K562 (cell line): ENCODE measurements at regions not wholly inside any gene's neighbourhood (a gene's known extent, or its start where the extent isn't known, plus 50 kb on each side); places are given as distances from the start of the nearest gene placed in this dataset.

ENCODE experiments used
- ATAC-seq: fragments of 200-7000 bp; cut with Tn5 transposase; 3 replicates; pipeline ENCODE4 v1.9.1; 2020; ENCODE audit warnings: moderate library complexity
- BruUV-seq: library from RNA; stranded (reverse); fragments of 400-500 nt; replicated peaks from 2 replicates; lab custom pipeline; 2021; lab: Mats Ljungman, UMichigan
- CTCF ChIA-PET: fragments of 300-600 bp; formaldehyde crosslinking; extraction: SDS; loops from one replicate; lab custom pipeline; 2021; ENCODE audit warnings: low intra/inter-chr PET ratio; lab: Yijun Ruan, JAX
- POLR2A ChIA-PET: fragments of 300-600, 350-650 bp; sonication (Branson Sonifier 250); formaldehyde crosslinking; extraction: SDS; loops from one replicate; lab custom pipeline; 2021; ENCODE audit warnings: antibody characterized with exemption, inconsistent platforms; lab: Yijun Ruan, JAX
- DNase-seq, 4 experiments: peaks; one replicate each; pipeline versions ENCODE4 v3.0.0 to v3.0.0-alpha.2; 2011 to 2018; ENCODE audit warnings: low spot score in 3 of 4, mixed read lengths in 3 of 4; ENCODE audit errors: extremely low read depth in 1 of 4
- FAIRE-seq: peaks from 2 replicates; lab custom pipeline; 2011; peaks lifted over from hg19 to GRCh38; lab: Jason Lieb, UNC
- H2AFZ ChIP-seq: 2 replicates; pipeline ENCODE4 v1.6.0; 2011; ENCODE audit warnings: low read depth, low read length, control low read depth, inconsistent platforms
- H3K27ac ChIP-seq: fragments of 200-600 bp; 3 replicates; pipeline ENCODE4 v1.8.0; 2011; ENCODE audit warnings: low read depth, mild to moderate bottlenecking, control low read depth, inconsistent platforms, low read length, moderate library complexity, mixed read lengths; ENCODE audit errors: extremely low read depth
- H3K27me3 ChIP-seq, 2 experiments: fragments of 300-600 bp in 1 of 2; 2 replicates in 1 of 2; 3 replicates in 1 of 2; pipeline versions ENCODE4 v1.6.0 to v1.8.0; 2011; ENCODE audit warnings: inconsistent platforms in 2 of 2, low read length in 2 of 2, mild to moderate bottlenecking in 1 of 2, mixed read lengths in 1 of 2, moderate library complexity in 1 of 2; ENCODE audit not compliant: control insufficient read depth in 2 of 2, insufficient read depth in 2 of 2
- H3K36me3 ChIP-seq: fragments of 300-600 bp; 3 replicates; pipeline ENCODE4 v1.8.0; 2011; ENCODE audit warnings: mild to moderate bottlenecking, low read length, inconsistent platforms; ENCODE audit not compliant: control insufficient read depth, insufficient read depth
- H3K4me1 ChIP-seq, 2 experiments: fragments of 200-600 bp in 1 of 2; replicated peaks in 1 of 2; 2 replicates in 1 of 2; 3 replicates in 1 of 2; pipeline versions ENCODE4 v1.5.1 to v1.8.0; 2011; ENCODE audit warnings: inconsistent platforms in 2 of 2, low read length in 2 of 2, mild to moderate bottlenecking in 1 of 2, mixed read lengths in 1 of 2, moderate library complexity in 1 of 2; ENCODE audit not compliant: control insufficient read depth in 2 of 2, insufficient read depth in 2 of 2
- H3K4me2 ChIP-seq: 2 replicates; pipeline ENCODE4 v1.6.1; 2011; ENCODE audit warnings: low read length, control low read depth, inconsistent platforms, mixed read lengths; ENCODE audit not compliant: insufficient read depth
- H3K4me3 ChIP-seq: fragments of 200-600 bp; sonication (generic), shearing (Covaris generic); 2 replicates; pipeline ENCODE4 v1.5.1; 2016; ENCODE audit warnings: control low read depth, inconsistent platforms
- H3K79me2 ChIP-seq: fragments of 200-600 bp; 3 replicates; pipeline ENCODE4 v1.8.0; 2011; ENCODE audit warnings: low read length, inconsistent platforms; ENCODE audit not compliant: control insufficient read depth, insufficient read depth
- H3K9ac ChIP-seq, 2 experiments: 2 replicates each; pipeline versions ENCODE4 v1.6.0 to v1.6.1; 2011; ENCODE audit warnings: low read depth in 2 of 2, low read length in 2 of 2, control low read depth in 1 of 2, inconsistent platforms in 1 of 2, mild to moderate bottlenecking in 1 of 2, mixed read lengths in 1 of 2; ENCODE audit not compliant: insufficient read depth in 1 of 2
- H3K9me1 ChIP-seq: one replicate; pipeline ENCODE4 v1.6.0; 2011; ENCODE audit warnings: inconsistent platforms, mild to moderate bottlenecking, low read length, moderate library complexity; ENCODE audit not compliant: control insufficient read depth, insufficient read depth
- H3K9me3 ChIP-seq: replicated peaks from 2 replicates; pipeline ENCODE4 v1.5.1; 2011; ENCODE audit warnings: low read depth, low read length, inconsistent platforms; ENCODE audit not compliant: control insufficient read depth, insufficient read depth
- H4K20me1 ChIP-seq: replicated peaks from 2 replicates; pipeline ENCODE4 v1.6.1; 2011; ENCODE audit warnings: low read length, inconsistent platforms, mixed read lengths; ENCODE audit not compliant: control insufficient read depth, insufficient read depth
- CBX5 ChIP-seq: IDR thresholded peaks from 2 replicates; pipeline ENCODE4 v1.6.1; 2014; ENCODE audit warnings: low read depth, borderline replicate concordance
- ELF1 ChIP-seq: fragments of 200-800 bp; sonication (Bioruptor generic); IDR thresholded peaks from 2 replicates; pipeline ENCODE4 v1.6.1; 2016; ENCODE audit warnings: missing genetic modification characterization, missing compliant biosample characterization
- EP300 ChIP-seq: IDR thresholded peaks from 2 replicates; pipeline ENCODE4 v1.6.1; 2012; ENCODE audit warnings: low read length, improper control_type of control experiment
- FOXJ2 ChIP-seq: fragments of 200-800 bp; sonication (Bioruptor generic); IDR thresholded peaks from 2 replicates; pipeline ENCODE4 v1.6.1; 2016; ENCODE audit warnings: missing genetic modification characterization, missing compliant biosample characterization
- RREB1 ChIP-seq: fragments of 250-450 bp; sonication (Bioruptor Pico); IDR thresholded peaks from 2 replicates; pipeline ENCODE4 v1.4.0; 2020
- SMAD4 ChIP-seq: fragments of 250-450 bp; sonication (Bioruptor Pico); conservative IDR thresholded peaks from 2 replicates; pipeline ENCODE4 v1.8.0; 2021; ENCODE audit warnings: inconsistent platforms, mild to moderate bottlenecking, moderate library complexity
- SRF ChIP-seq, 2 experiments: fragments of 250-450, 450-650 bp in 1 of 2; sonication (Bioruptor Pico) in 1 of 2; sonication (generic) in 1 of 2; formaldehyde crosslinking; IDR thresholded peaks; 2 replicates each; pipeline versions ENCODE4 v1.5.0 to v1.5.1; 2020 to 2022; ENCODE audit warnings: mild to moderate bottlenecking in 1 of 2, missing genetic modification reagents in 1 of 2
- TAF9B ChIP-seq: fragments of 450-650 bp; IDR thresholded peaks from 2 replicates; pipeline ENCODE4 v1.6.1; 2018; ENCODE audit warnings: mild to moderate bottlenecking; ENCODE audit not compliant: partially characterized antibody
- ZNF395 ChIP-seq: fragments of 200-800 bp; sonication (Bioruptor generic); IDR thresholded peaks from 2 replicates; pipeline ENCODE4 v1.6.1; 2017; ENCODE audit warnings: missing genetic modification characterization, missing compliant biosample characterization
- ZNF518B ChIP-seq: fragments of 250-450 bp; sonication (Bioruptor Pico); IDR thresholded peaks from 2 replicates; pipeline ENCODE4 v1.5.0; 2021; ENCODE audit warnings: mild to moderate bottlenecking, moderate library complexity
- ZNF561 ChIP-seq: fragments of 450-650 bp; formaldehyde crosslinking; conservative IDR thresholded peaks from 2 replicates; pipeline ENCODE4 v1.4.0; 2020; ENCODE audit warnings: mild to moderate bottlenecking, moderate library complexity
- ZNF589 ChIP-seq: fragments of 200-800 bp; sonication (Bioruptor generic); IDR thresholded peaks from 2 replicates; pipeline ENCODE4 v1.6.1; 2016; ENCODE audit warnings: low read depth, missing genetic modification characterization, missing compliant biosample characterization
- WGBS: fragments of 100-300 bp; shearing (Covaris generic); methylation state at CpG from one replicate; pipeline ENCODE4 v1.1.6; 2016; ENCODE audit warnings: low coverage, mixed read lengths; ENCODE audit not compliant: insufficient coverage; ENCODE audit errors: missing lambda C conversion rate; 5-methylcytosine and 5-hydroxymethylcytosine counted together
- in situ Hi-C: fragments of 300-500 bp; cut with MboI; formaldehyde crosslinking; loops from 4 replicates; pipeline ENCODE4 v1.15.0; 2018; ENCODE audit warnings: inconsistent platforms, mixed read lengths
- intact Hi-C: fragments of 100-400 bp; cut with micrococcal nuclease; formaldehyde crosslinking; loops from 2 replicates; pipeline ENCODE4 v1.14.2; 2022

GRCh38 chr19:29040292-29040691 is 172.7 kb downstream of the UQCRFS1 start:
- DNase-seq (no peak), ATAC-seq (no peak), FAIRE-seq (no peak)
- WGBS: 2% methylated on average over 7 of the region's 7 CpGs
- Histone ChIP-seq H3K4me3 (no peak overlapping the region), H3K9me3 (no peaks in the 10 kb centered on the region), H3K27ac (no peak overlapping the region), H2AFZ (no peak overlapping the region), H3K79me2 (no peaks in the 10 kb centered on the region), H3K27me3 (peaks cover 0 to 6% of the 10 kb centered on the region in 2 experiments; a peak in 2 of 5 replicates), H4K20me1 (no peaks in the 10 kb centered on the region), H3K4me2 (no peak overlapping the region), H3K36me3 (no peaks in the 10 kb centered on the region), H3K9me1 (no peaks in the 10 kb centered on the region), H3K4me1 (no peaks in the 10 kb centered on the region), H3K9ac (no peak overlapping the region)
- intact Hi-C loops: no loop called here
- in situ Hi-C loops: no loop called here
- POLR2A ChIA-PET: interaction anchor here (1.3 kb wide), 1 partner anchor 11 kb away, joined by 4 read pairs; no protein-coding TSS in a partner anchor
- BruUV-seq: no TSS peak
- CTCF ChIA-PET: no interaction called here
- no peak for TF ChIP-seq ZNF395
- no peak for TF ChIP-seq CBX5
- no peak for TF ChIP-seq ELF1 (tag)
- TF ChIP-seq TAF9B: no peak
- TF ChIP-seq FOXJ2 (tag): no peak
- no peak for TF ChIP-seq ZNF518B
- TF ChIP-seq EP300: no peak
- TF ChIP-seq ZNF589 (CRISPR knock-in tag): no peak
- no peak for TF ChIP-seq SMAD4
- no peak for TF ChIP-seq SRF (CRISPR knock-in tag; IDR thresholded peaks at IDR 0.05)
- TF ChIP-seq RREB1 (CRISPR knock-in tag): no peak
- no peak for TF ChIP-seq ZNF561
